ENCODE measurements at regions not wholly inside any gene's neighbourhood (a gene's known extent, or its start where the extent isn't known, plus 50 kb on each side); places are given as distances from the start of the nearest gene placed in this dataset.
A peak's percentile ranks its signal among the peaks of the same experiment; 100 is the strongest.

GRCh38 chr5:7078101-7078500 lies 317.8 kb upstream of the ADCY2 start:
- in situ Hi-C loops (cut with HindIII; ENCODE audit: low pct_unique_long_range_greater_than_20kb, low sequenced_read_pairs) (no loop called here), intact Hi-C loops (cut with micrococcal nuclease; ENCODE audit: unreplicated experiment) (loop anchor here (5.0 kb wide), 1 partner anchor 311 kb away; no protein-coding TSS in a partner anchor)
- ChIA-PET CTCF (no interaction called here), POLR2A (no interaction called here)
- no TSS peak for BruUV-seq (replicated peaks)
- no peaks in the 10 kb centered on the region for H3K4me1 ChIP-seq (ENCODE audit: control insufficient read depth, insufficient read depth, low read length)
- no peaks in the 10 kb centered on the region for H3K36me3 ChIP-seq (ENCODE audit: control insufficient read depth, insufficient read depth, low read length)
- TF ChIP-seq CTCF (IDR thresholded peaks at IDR 0.05) (no peak), TCF7L2 (IDR thresholded peaks at IDR 0.05; ENCODE audit: low read depth, low read length) (no peak), SIN3A (IDR thresholded peaks at IDR 0.05; ENCODE audit: borderline replicate concordance, insufficient read depth, low read depth, low read length) (no peak), POLR2AphosphoS5 (IDR thresholded peaks at IDR 0.05; ENCODE audit: low read depth, low read length) (no peak), REST (IDR thresholded peaks at IDR 0.05; ENCODE audit: insufficient read depth in 1 of 2, low read depth in 2 of 2, low read length in 1 of 2) (no peak)
- H3K4me3 ChIP-seq (ENCODE audit: low read depth in 2 of 2, low read length in 2 of 2) = no peak overlapping the region
- H3K27me3 ChIP-seq (ENCODE audit: control insufficient read depth, insufficient read depth, low read length) = no peaks in the 10 kb centered on the region
- H3K9me3 ChIP-seq (ENCODE audit: control insufficient read depth, insufficient read depth, low read depth, low read length) = no peaks in the 10 kb centered on the region
- ATAC-seq = no peak
- no peak for DNase-seq (ENCODE audit: low read depth, low spot score)
- no peak overlapping the region for H3K27ac ChIP-seq (ENCODE audit: low read length)

GRCh38 chr5:7078901-7079300 lies 317.0 kb upstream of the ADCY2 start:
- ATAC-seq = no peak
- in situ Hi-C loops (cut with HindIII; ENCODE audit: low pct_unique_long_range_greater_than_20kb, low sequenced_read_pairs) = no loop called here
- Histone ChIP-seq H3K4me3 (ENCODE audit: low read depth in 2 of 2, low read length in 2 of 2) (no peak overlapping the region), H3K36me3 (ENCODE audit: control insufficient read depth, insufficient read depth, low read length) (no peaks in the 10 kb centered on the region), H3K9me3 (ENCODE audit: control insufficient read depth, insufficient read depth, low read depth, low read length) (no peaks in the 10 kb centered on the region), H3K27ac (ENCODE audit: low read length) (no peak overlapping the region), H3K4me1 (ENCODE audit: control insufficient read depth, insufficient read depth, low read length) (no peaks in the 10 kb centered on the region), H3K27me3 (ENCODE audit: control insufficient read depth, insufficient read depth, low read length) (no peaks in the 10 kb centered on the region)
- CTCF ChIA-PET = interaction anchor here (0.5 to 0.6 kb wide), 2 partner anchors 676 to 779 kb away, joined by 3 to 5 read pairs; no protein-coding TSS in a partner anchor
- POLR2A ChIA-PET = no interaction called here
- BruUV-seq (replicated peaks) = no TSS peak
- TF ChIP-seq REST (IDR thresholded peaks at IDR 0.05; ENCODE audit: insufficient read depth in 1 of 2, low read depth in 2 of 2, low read length in 1 of 2) (no peak), POLR2AphosphoS5 (IDR thresholded peaks at IDR 0.05; ENCODE audit: low read depth, low read length) (no peak), CTCF (IDR thresholded peaks at IDR 0.05) (peak; percentile 50), TCF7L2 (IDR thresholded peaks at IDR 0.05; ENCODE audit: low read depth, low read length) (no peak), SIN3A (IDR thresholded peaks at IDR 0.05; ENCODE audit: borderline replicate concordance, insufficient read depth, low read depth, low read length) (no peak)
- peak; percentile 4 for DNase-seq (ENCODE audit: low read depth, low spot score)
- intact Hi-C loops (cut with micrococcal nuclease; ENCODE audit: unreplicated experiment) = loop anchor here (5.0 kb wide), 1 partner anchor 312 kb away; no protein-coding TSS in a partner anchor

Data from Panc1 (cell line).